GM21367 (cell line): ENCODE measurements at regions not wholly inside any gene's neighbourhood (a gene's known extent, or its start where the extent isn't known, plus 50 kb on each side); places are given as distances from the start of the nearest gene placed in this dataset.

Experiments
- ATAC-seq: cut with Tn5 transposase; IDR thresholded peaks from one replicate; pipeline ENCODE4 v1.9.1; 2021; ENCODE audit not compliant: unreplicated experiment

DNA sequence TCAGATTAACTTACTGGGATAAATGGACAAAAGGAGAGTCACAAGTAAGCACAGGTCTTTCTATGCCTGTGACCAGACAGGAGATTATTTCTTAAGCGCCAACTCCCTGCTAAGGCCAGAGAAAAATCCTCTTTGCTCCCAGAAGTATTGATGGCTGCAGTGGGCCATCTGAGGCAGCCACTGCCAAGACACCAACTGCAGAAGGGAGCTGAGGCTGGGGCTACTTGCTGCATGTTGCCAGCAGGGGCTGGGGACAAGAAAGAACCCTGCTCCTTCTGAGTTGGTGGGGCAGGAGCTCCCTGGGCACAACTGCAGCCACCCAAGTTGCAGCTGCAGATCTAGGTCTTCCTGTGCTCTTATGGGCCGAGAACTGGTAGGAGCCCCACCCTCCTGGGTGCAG is 1075.3 kb downstream of the PCDH18 start:
- ATAC-seq, result no peak

GRCh38 chr4:136443006-136443405 is 1089.3 kb downstream of the PCDH18 start:
- no peak for ATAC-seq

DNA sequence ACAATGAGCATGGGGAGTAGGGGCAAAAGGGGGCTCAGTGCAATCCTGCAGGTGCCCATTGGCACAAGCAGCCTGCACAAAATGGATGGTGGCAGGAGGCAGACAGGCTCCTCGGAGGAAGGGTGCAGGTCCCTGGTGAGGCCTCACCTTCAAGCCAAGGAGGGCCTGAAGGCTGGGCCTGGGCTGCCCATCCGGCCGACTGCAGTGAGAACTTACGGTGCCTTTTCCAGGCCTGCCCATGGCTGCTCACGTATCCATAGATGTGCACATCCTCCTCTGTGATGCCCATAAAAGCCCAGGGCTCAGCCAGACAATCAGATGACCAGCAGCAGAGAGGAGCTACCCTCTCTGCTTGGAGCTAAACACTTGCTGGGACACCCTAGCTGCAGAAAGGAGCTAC is 1089.8 kb downstream of the PCDH18 start:
- ATAC-seq, result no peak

- ATAC-seq, result no peak
These were observed 1090.5 kb downstream of the PCDH18 start for GRCh38 chr4:136441629-136442282.

DNA sequence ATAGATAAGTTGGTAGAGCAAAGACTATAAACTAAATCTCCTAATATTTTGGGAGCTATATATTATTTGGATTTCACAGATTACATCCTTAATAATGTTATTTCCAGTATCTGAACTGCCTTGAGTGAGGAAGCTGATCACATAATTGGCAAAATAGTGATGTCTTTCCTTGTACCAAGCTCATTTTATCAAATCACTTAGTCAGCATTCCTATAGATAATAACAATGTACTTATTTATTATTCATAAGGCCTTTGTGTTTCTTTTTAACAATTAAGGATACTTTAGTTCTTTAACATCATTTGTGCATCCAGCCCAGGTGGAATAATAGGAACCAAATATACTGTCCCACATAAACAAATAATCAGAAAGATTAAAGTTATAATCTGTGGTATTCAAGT is 1093.6 kb downstream of the PCDH18 start:
- ATAC-seq, result no peak

DNA sequence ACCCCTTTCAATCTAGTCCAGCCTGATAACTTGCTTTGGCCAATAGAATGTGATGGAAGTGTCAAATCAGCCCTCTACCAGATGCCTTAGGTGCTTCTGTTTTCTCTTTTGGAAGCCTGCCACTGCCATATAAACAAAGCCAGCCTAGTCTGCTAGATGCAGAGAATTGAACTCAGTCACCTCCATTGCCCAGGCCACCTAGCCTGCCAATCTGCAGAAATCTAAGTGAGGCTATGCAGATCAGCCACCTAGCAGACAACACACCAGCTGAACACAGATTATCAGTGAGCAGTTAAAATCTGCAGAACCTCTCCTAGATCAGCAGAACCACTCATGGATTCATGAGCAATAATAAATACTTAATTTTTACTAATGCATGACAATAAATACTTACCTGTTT is 1108.2 kb downstream of the PCDH18 start:
- no peak for ATAC-seq

- ATAC-seq, result no peak
These were observed 1117.3 kb downstream of the PCDH18 start for GRCh38 chr4:136414981-136415380.

GRCh38 chr4:136412708-136413107 is 1119.6 kb downstream of the PCDH18 start:
- no peak for ATAC-seq

- ATAC-seq, result no peak
These were observed 1131.5 kb downstream of the PCDH18 start for GRCh38 chr4:136400829-136401228.

DNA sequence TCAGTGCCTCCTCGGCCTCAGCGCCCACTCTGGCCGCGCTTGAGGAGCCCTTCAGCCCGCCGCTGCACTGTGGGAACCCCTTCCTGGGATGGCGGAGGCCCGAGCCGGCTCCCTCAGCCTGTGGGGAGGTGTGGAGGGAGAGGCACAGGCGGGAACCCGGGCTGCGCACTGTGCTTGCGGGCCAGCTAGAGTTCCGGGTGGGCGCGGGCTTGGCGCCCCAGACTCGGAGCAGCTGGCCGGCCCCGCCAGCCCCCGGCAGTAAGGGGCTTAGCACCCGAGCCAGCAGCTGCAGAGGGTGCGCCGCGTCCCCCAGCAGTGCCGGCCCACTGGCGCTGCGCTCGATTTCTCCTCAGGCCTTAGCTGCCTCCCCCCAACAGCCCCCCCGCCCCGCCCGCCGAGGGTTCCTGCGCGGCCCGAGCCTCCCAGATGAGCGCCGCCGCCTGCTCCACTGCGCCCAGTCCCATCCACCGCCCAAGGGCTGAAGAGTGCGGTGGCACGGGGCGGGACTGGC is 1137.0 kb downstream of the PCDH18 start:
- ATAC-seq, result no peak

- ATAC-seq, result no peak
These were observed 1139.7 kb downstream of the PCDH18 start for GRCh38 chr4:136392576-136392975.

- ATAC-seq, result no peak
These were observed 1141.5 kb downstream of the PCDH18 start for GRCh38 chr4:136390824-136391223.

DNA sequence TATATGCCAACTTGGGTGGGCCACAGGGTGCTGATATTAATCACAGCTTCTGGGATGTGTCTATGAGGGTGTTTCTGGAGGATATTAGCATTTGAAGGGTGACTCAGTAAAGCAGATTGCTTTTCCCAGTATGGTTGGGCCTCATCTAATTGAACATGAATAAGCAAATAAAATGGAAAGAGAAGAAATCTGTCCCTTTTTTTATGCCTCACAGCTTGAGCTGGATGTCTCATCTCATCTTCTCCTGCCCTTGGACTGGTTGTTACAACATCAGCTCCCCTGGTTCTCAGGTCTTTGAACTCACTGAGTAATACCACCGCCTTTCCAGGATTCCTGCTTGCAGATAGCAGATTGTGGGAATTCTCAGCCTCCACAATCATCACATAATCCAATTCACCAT is 1149.2 kb downstream of the PCDH18 start:
- no peak for ATAC-seq

GRCh38 chr4:136371231-136371630 is 1161.1 kb downstream of the PCDH18 start:
- ATAC-seq, result no peak

DNA sequence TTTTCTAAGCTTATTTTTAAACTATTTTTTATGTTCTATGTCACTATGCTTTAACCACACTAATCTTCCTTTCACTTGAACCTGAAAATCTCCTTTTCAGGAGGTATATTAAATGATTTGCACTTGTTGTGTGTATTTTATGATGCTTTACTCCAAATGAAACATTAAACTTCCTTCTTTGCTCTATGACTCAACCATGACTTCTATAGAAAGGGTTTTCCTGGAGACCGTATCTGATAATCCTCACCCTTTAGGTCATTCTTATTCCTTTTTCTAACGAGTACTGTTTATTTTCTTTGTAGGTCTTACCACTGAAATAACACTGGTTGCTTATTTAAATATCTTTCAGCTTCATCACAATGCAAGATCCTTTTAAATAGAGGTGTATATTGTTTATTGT is 1163.2 kb downstream of the PCDH18 start:
- ATAC-seq, result no peak

- ATAC-seq, result no peak
These were observed 1174.7 kb downstream of the PCDH18 start for GRCh38 chr4:136357556-136357955.

GRCh38 chr4:136355970-136356369 is 1176.3 kb downstream of the PCDH18 start:
- ATAC-seq, result no peak

DNA sequence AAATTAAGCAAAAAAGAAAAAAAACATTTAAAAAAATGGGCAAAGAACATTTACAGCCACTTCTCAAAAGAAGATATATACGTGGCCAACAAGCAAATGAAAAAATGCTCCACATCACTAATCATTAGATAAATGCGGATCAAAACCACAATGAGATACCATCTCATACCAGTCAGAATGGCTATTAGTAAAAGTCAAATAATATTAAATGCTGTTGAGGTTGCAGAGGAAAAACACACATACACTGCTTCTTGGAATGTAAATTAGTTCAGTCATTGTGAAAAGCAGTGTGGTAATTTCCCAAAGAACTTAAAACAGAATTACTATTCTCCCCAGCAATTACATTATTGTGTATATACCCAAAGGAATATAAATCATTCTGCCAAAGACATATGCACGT is 1189.0 kb downstream of the PCDH18 start:
- ATAC-seq, result no peak

DNA sequence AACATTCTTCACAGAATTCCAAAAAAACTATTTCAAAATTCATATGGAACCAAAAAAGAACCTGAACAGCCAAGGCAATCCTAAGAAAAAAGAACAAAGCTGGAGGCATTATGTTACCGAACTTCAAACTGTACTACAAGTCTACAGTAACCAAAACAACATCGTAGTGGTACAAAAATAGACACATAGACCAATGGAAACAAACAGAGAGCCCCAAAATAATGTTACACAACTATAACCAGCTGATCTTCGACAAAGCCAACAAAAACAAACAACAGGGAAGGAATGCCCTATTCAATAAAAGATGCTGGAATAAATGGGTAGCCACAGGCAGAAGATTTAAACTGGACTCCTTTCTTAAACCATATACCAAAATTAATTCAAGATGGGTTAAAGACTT is 1189.6 kb downstream of the PCDH18 start:
- ATAC-seq, result no peak

GRCh38 chr4:136337216-136337615 is 1195.1 kb downstream of the PCDH18 start:
- no peak for ATAC-seq

GRCh38 chr4:136336479-136336878 is 1195.8 kb downstream of the PCDH18 start:
- ATAC-seq, result no peak

GRCh38 chr4:136329042-136329662 is 1203.1 kb downstream of the PCDH18 start:
- ATAC-seq, result no peak

GRCh38 chr4:136328131-136328530 is 1204.2 kb downstream of the PCDH18 start:
- no peak for ATAC-seq
